PC-9 (cell line): ENCODE measurements at regions not wholly inside any gene's neighbourhood (a gene's known extent, or its start where the extent isn't known, plus 50 kb on each side); places are given as distances from the start of the nearest gene placed in this dataset.

ENCODE experiments used
- BruUV-seq: library from RNA; stranded (reverse); fragments of 400-500 nt; replicated peaks from 2 replicates; lab custom pipeline; 2021; lab: Mats Ljungman, UMichigan
- CTCF ChIA-PET: fragments of 300-600 bp; sonication (Branson Sonifier 250); formaldehyde crosslinking; loops from one replicate; lab custom pipeline; 2022; ENCODE audit warnings: antibody characterized with exemption; lab: Charles Lee
- POLR2A ChIA-PET: fragments of 300-600 bp; sonication (Branson Sonifier 250); formaldehyde crosslinking; loops from one replicate; lab custom pipeline; 2022; ENCODE audit warnings: antibody characterized with exemption; ENCODE audit not compliant: unreplicated experiment; lab: Charles Lee
- DNase-seq, 2 experiments: peaks; one replicate each; pipeline versions ENCODE4 v3.0.0 to v3.0.0-alpha.2; 2015 to 2022; ENCODE audit warnings: mixed read lengths in 1 of 2
- H2AFZ ChIP-seq: fragments of 200-600 bp; sonication (generic); 2 replicates; pipeline ENCODE4 v1.8.1; 2017; ENCODE audit warnings: antibody characterized with exemption
- H3F3A ChIP-seq: fragments of 200-600 bp; sonication (generic); 2 replicates; pipeline ENCODE4 v1.8.1; 2017; ENCODE audit warnings: antibody characterized with exemption, mild to moderate bottlenecking, low read depth; ENCODE audit not compliant: insufficient read depth
- H3K27ac ChIP-seq: fragments of 200-600 bp; sonication (generic); 2 replicates; pipeline ENCODE4 v1.6.1; 2016; ENCODE audit warnings: mixed run types
- H3K27me3 ChIP-seq: fragments of 200-600 bp; sonication (generic); 2 replicates; pipeline ENCODE4 v1.6.1; 2016; ENCODE audit warnings: low read depth, mixed run types; ENCODE audit not compliant: insufficient read depth
- H3K36me3 ChIP-seq: fragments of 200-600 bp; sonication (generic); 2 replicates; pipeline ENCODE4 v1.6.1; 2016; ENCODE audit warnings: low read depth, mixed run types
- H3K4me1 ChIP-seq: fragments of 200-600 bp; sonication (generic); replicated peaks from 2 replicates; pipeline ENCODE4 v1.6.1; 2016; ENCODE audit warnings: mixed run types; ENCODE audit not compliant: insufficient read depth
- H3K4me2 ChIP-seq: fragments of 200-600 bp; sonication (generic); 2 replicates; pipeline ENCODE4 v1.6.1; 2017; ENCODE audit warnings: mixed run types
- H3K4me3 ChIP-seq: fragments of 200-600 bp; sonication (generic); 2 replicates; pipeline ENCODE4 v1.6.1; 2016; ENCODE audit warnings: mixed run types
- H3K79me2 ChIP-seq: fragments of 200-600 bp; sonication (generic); 2 replicates; pipeline ENCODE4 v1.6.1; 2017; ENCODE audit warnings: low read depth, mixed run types
- H3K9me2 ChIP-seq: fragments of 200-600 bp; sonication (generic); 2 replicates; pipeline ENCODE4 v1.8.1; 2017; ENCODE audit warnings: mild to moderate bottlenecking; ENCODE audit not compliant: insufficient read depth
- H3K9me3 ChIP-seq: fragments of 200-600 bp; sonication (generic); 2 replicates; pipeline ENCODE4 v1.8.1; 2016; ENCODE audit warnings: low read depth; ENCODE audit not compliant: insufficient read depth
- H4K20me1 ChIP-seq: fragments of 200-600 bp; sonication (generic); 2 replicates; pipeline ENCODE4 v1.8.1; 2017; ENCODE audit not compliant: insufficient read depth
- CTCF ChIP-seq: fragments of 200-600 bp; sonication (generic); conservative IDR thresholded peaks from 2 replicates; pipeline ENCODE4 v1.6.1; 2017; ENCODE audit warnings: mixed run types, antibody characterized with exemption, mild to moderate bottlenecking, moderate library complexity
- EZH2 ChIP-seq: fragments of 200-600 bp; sonication (generic); IDR thresholded peaks from 2 replicates; pipeline ENCODE4 v1.8.0; 2017; ENCODE audit warnings: antibody characterized with exemption, low read depth
- intact Hi-C: fragments of 100-400 bp; cut with micrococcal nuclease; formaldehyde crosslinking; loops from one replicate; pipeline ENCODE4 v1.10.0; 2022; ENCODE audit not compliant: unreplicated experiment

- no peaks in the 10 kb centered on the region for H3K36me3 ChIP-seq
- H3K4me2 ChIP-seq, result no peak overlapping the region
- H3K9me3 ChIP-seq, result no peaks in the 10 kb centered on the region
- H3K79me2 ChIP-seq, result no peaks in the 10 kb centered on the region
- intact Hi-C loops, result no loop called here
- no peaks in the 10 kb centered on the region for H3K27me3 ChIP-seq
- H3F3A ChIP-seq, result no peaks in the 10 kb centered on the region
- H2AFZ ChIP-seq, result no peak overlapping the region
- H3K4me3 ChIP-seq, result no peak overlapping the region
- ChIA-PET CTCF (no interaction called here), POLR2A (no interaction called here)
- H4K20me1 ChIP-seq, result no peaks in the 10 kb centered on the region
- TF ChIP-seq EZH2 (no peak), CTCF (no peak)
- BruUV-seq, result no TSS peak
- no peaks in the 10 kb centered on the region for H3K9me2 ChIP-seq
- H3K4me1 ChIP-seq, result 0 out of 2 replicates have a peak, but pooled peaks cover 6% of the 10 kb centered on the region
- DNase-seq, result no peak
- no peak overlapping the region for H3K27ac ChIP-seq
Observed at GRCh38 chr5:107270561-107270960, 400.2 kb downstream of the EFNA5 start.

GRCh38 chr5:107269678-107270077, 401.1 kb downstream of the EFNA5 start:
- Histone ChIP-seq H3K79me2 (no peaks in the 10 kb centered on the region), H3K27me3 (no peaks in the 10 kb centered on the region), H3K9me2 (no peaks in the 10 kb centered on the region), H3K4me3 (no peak overlapping the region), H2AFZ (no peak overlapping the region), H4K20me1 (no peaks in the 10 kb centered on the region), H3F3A (no peaks in the 10 kb centered on the region), H3K4me1 (0 out of 2 replicates have a peak, but pooled peaks cover 6% of the 10 kb centered on the region), H3K36me3 (no peaks in the 10 kb centered on the region), H3K4me2 (no peak overlapping the region), H3K9me3 (no peaks in the 10 kb centered on the region), H3K27ac (no peak overlapping the region)
- TF ChIP-seq CTCF (no peak), EZH2 (no peak)
- no peak for DNase-seq
- CTCF ChIA-PET, result interaction anchor here (0.6 kb wide), 1 partner anchor 312 kb away, joined by 4 read pairs; no protein-coding TSS in a partner anchor
- no TSS peak for BruUV-seq
- POLR2A ChIA-PET, result interaction anchor here (0.6 kb wide), 1 partner anchor 63 kb away, joined by 4 read pairs; no protein-coding TSS in a partner anchor
- intact Hi-C loops, result no loop called here

GRCh38 chr5:107269256-107269655, 401.5 kb downstream of the EFNA5 start:
- H4K20me1 ChIP-seq, result no peaks in the 10 kb centered on the region
- TF ChIP-seq EZH2 (no peak), CTCF (no peak)
- no peak overlapping the region for H3K4me2 ChIP-seq
- H3F3A ChIP-seq, result no peaks in the 10 kb centered on the region
- H3K9me2 ChIP-seq, result no peaks in the 10 kb centered on the region
- DNase-seq, result no peak
- BruUV-seq, result no TSS peak
- no peaks in the 10 kb centered on the region for H3K79me2 ChIP-seq
- no peaks in the 10 kb centered on the region for H3K36me3 ChIP-seq
- no peak overlapping the region for H2AFZ ChIP-seq
- H3K9me3 ChIP-seq, result no peaks in the 10 kb centered on the region
- H3K4me3 ChIP-seq, result no peak overlapping the region
- ChIA-PET POLR2A (interaction anchor here (0.6 kb wide), 1 partner anchor 63 kb away, joined by 4 read pairs; no protein-coding TSS in a partner anchor), CTCF (interaction anchor here (0.6 kb wide), 1 partner anchor 312 kb away, joined by 4 read pairs; no protein-coding TSS in a partner anchor)
- intact Hi-C loops, result no loop called here
- H3K27ac ChIP-seq, result no peak overlapping the region
- H3K27me3 ChIP-seq, result no peaks in the 10 kb centered on the region
- 0 out of 2 replicates have a peak, but pooled peaks cover 6% of the 10 kb centered on the region for H3K4me1 ChIP-seq
